IMR-90 (cell line): ENCODE measurements at regions not wholly inside any gene's neighbourhood (a gene's known extent, or its start where the extent isn't known, plus 50 kb on each side); places are given as distances from the start of the nearest gene placed in this dataset.
"Not testable (repeated sequence)": the region's sequence is repeated elsewhere in the genome, so short reads cannot be mapped to it uniquely, and the experiment has no call there.

Experiments
- ATAC-seq: fragments of 200-7000 bp; cut with Tn5 transposase; 2 replicates; pipeline ENCODE4 v1.9.1; 2020; ENCODE audit warnings: low read depth, mild to moderate bottlenecking, moderate library complexity
- BruUV-seq: library from RNA; stranded (reverse); fragments of 400-500 nt; replicated peaks from 2 replicates; lab custom pipeline; 2021; lab: Mats Ljungman, UMichigan
- CTCF ChIA-PET: fragments of 300-600 bp; formaldehyde crosslinking; extraction: SDS; loops from one replicate; lab custom pipeline; 2021; ENCODE audit warnings: antibody characterized with exemption; lab: Yijun Ruan, JAX
- POLR2A ChIA-PET: fragments of 300-600 bp; sonication (Branson Sonifier 250); formaldehyde crosslinking; loops from one replicate; lab custom pipeline; 2022; ENCODE audit warnings: antibody characterized with exemption; ENCODE audit not compliant: unreplicated experiment; lab: Charles Lee
- DNase-seq: peaks from one replicate; pipeline ENCODE4 v3.0.0; 2013
- H2AFZ ChIP-seq: replicated peaks from 2 replicates; pipeline ENCODE3; 2013; ENCODE audit warnings: low read length, mild to moderate bottlenecking; ENCODE audit not compliant: poor library complexity
- H2AK5ac ChIP-seq: 2 replicates; pipeline ENCODE4 v1.6.1; 2013; ENCODE audit warnings: low read depth, low read length, inconsistent platforms
- H2AK9ac ChIP-seq: replicated peaks from 2 replicates; pipeline ENCODE3; 2013; ENCODE audit warnings: mild to moderate bottlenecking, low read depth, low read length, moderate library complexity; ENCODE audit not compliant: poor library complexity
- H2BK120ac ChIP-seq: 2 replicates; pipeline ENCODE4 v1.6.1; 2013; ENCODE audit warnings: low read depth, low read length, inconsistent platforms
- H2BK15ac ChIP-seq: 3 replicates; pipeline ENCODE4 v1.6.1; 2013; ENCODE audit warnings: low read depth, low read length, inconsistent platforms
- H2BK20ac ChIP-seq: 2 replicates; pipeline ENCODE4 v1.6.1; 2013; ENCODE audit warnings: low read depth, mild to moderate bottlenecking, inconsistent platforms, low read length, moderate library complexity
- H2BK5ac ChIP-seq: 2 replicates; pipeline ENCODE4 v1.6.1; 2013; ENCODE audit warnings: mild to moderate bottlenecking, low read depth, low read length, inconsistent platforms; ENCODE audit not compliant: poor library complexity, severe bottlenecking
- H3K14ac ChIP-seq: replicated peaks from 2 replicates; pipeline ENCODE4 v1.6.1; 2013; ENCODE audit warnings: low read depth, low read length, inconsistent platforms
- H3K18ac ChIP-seq: 2 replicates; pipeline ENCODE4 v1.6.1; 2013; ENCODE audit warnings: low read depth, low read length, control low read depth
- H3K23ac ChIP-seq: 2 replicates; pipeline ENCODE4 v1.6.1; 2013; ENCODE audit warnings: low read depth, low read length, inconsistent platforms
- H3K27ac ChIP-seq: 2 replicates; pipeline ENCODE4 v1.5.1; 2013; ENCODE audit warnings: mild to moderate bottlenecking, control low read depth, low read length; ENCODE audit not compliant: insufficient read depth
- H3K27me3 ChIP-seq: 2 replicates; pipeline ENCODE4 v1.6.1; 2013; ENCODE audit warnings: low read length; ENCODE audit not compliant: control insufficient read depth, insufficient read depth
- H3K36me3 ChIP-seq: 2 replicates; pipeline ENCODE4 v1.6.1; 2013; ENCODE audit warnings: low read length, mixed read lengths; ENCODE audit not compliant: control insufficient read depth, insufficient read depth
- H3K4ac ChIP-seq: 2 replicates; pipeline ENCODE4 v1.6.1; 2013; ENCODE audit warnings: low read depth, low read length, inconsistent platforms
- H3K4me1 ChIP-seq: 2 replicates; pipeline ENCODE4 v1.6.1; 2013; ENCODE audit warnings: low read length, mixed read lengths; ENCODE audit not compliant: control insufficient read depth, insufficient read depth
- H3K4me2 ChIP-seq: 2 replicates; pipeline ENCODE4 v1.6.1; 2013; ENCODE audit warnings: low read depth, mild to moderate bottlenecking, control low read depth, low read length, moderate library complexity
- H3K4me3 ChIP-seq: 2 replicates; pipeline ENCODE4 v1.5.1; 2013; ENCODE audit warnings: low read depth, mild to moderate bottlenecking, control low read depth, low read length, moderate library complexity; ENCODE audit not compliant: insufficient read depth
- H3K56ac ChIP-seq: 2 replicates; pipeline ENCODE4 v1.6.1; 2013; ENCODE audit warnings: low read length, inconsistent platforms; ENCODE audit not compliant: insufficient read depth; ENCODE audit errors: extremely low read depth
- H3K79me1 ChIP-seq, 2 experiments: 2 replicates each; pipeline ENCODE4 v1.6.1; 2013; ENCODE audit warnings: low read length in 2 of 2, inconsistent platforms in 1 of 2, low read depth in 1 of 2
- H3K9ac ChIP-seq: 2 replicates; pipeline ENCODE4 v1.6.1; 2013; ENCODE audit warnings: low read depth, low read length, control low read depth
- H3K9me1 ChIP-seq: 2 replicates; pipeline ENCODE4 v1.6.1; 2013; ENCODE audit warnings: low read length, inconsistent platforms; ENCODE audit not compliant: insufficient read depth
- H3K9me3 ChIP-seq: 2 replicates; pipeline ENCODE4 v1.6.1; 2013; ENCODE audit warnings: low read length; ENCODE audit not compliant: control insufficient read depth, insufficient read depth
- H4K20me1 ChIP-seq: 2 replicates; pipeline ENCODE4 v1.6.1; 2013; ENCODE audit warnings: low read length, inconsistent platforms; ENCODE audit not compliant: insufficient read depth
- H4K5ac ChIP-seq: 2 replicates; pipeline ENCODE4 v1.6.1; 2013; ENCODE audit warnings: mild to moderate bottlenecking, low read depth, low read length, control low read depth
- H4K8ac ChIP-seq, 2 experiments: 2 replicates each; pipeline ENCODE4 v1.6.1; 2013; ENCODE audit warnings: low read depth in 2 of 2, low read length in 2 of 2, control low read depth in 1 of 2, inconsistent platforms in 1 of 2
- H4K91ac ChIP-seq: 2 replicates; pipeline ENCODE4 v1.6.1; 2013; ENCODE audit warnings: low read depth, low read length, inconsistent platforms; ENCODE audit not compliant: insufficient read depth
- WGBS, 2 experiments: methylation state at CpG; one replicate each; pipeline versions ENCODE4 v1.1.5 to v1.1.7; 2013; ENCODE audit warnings: missing lambda C conversion rate in 2 of 2; ENCODE audit not compliant: insufficient read length in 1 of 2; ENCODE audit errors: extremely low coverage in 2 of 2; 5-methylcytosine and 5-hydroxymethylcytosine counted together
- dilution Hi-C: fragments of 300-500 bp; cut with HindIII; formaldehyde crosslinking; loops from one replicate; pipeline ENCODE4 v1.14.3; 2018; ENCODE audit warnings: low sequenced_read_pairs; ENCODE audit not compliant: unreplicated experiment
- in situ Hi-C: fragments of 300-500 bp; cut with MboI; formaldehyde crosslinking; loops from 3 replicates; pipeline ENCODE4 v1.14.3; 2019; ENCODE audit warnings: low sequenced_read_pairs, inconsistent platforms, mixed read lengths
- intact Hi-C: fragments of 100-400 bp; cut with micrococcal nuclease; formaldehyde crosslinking; loops from 2 replicates; pipeline ENCODE4 v1.10.0; 2022

- in situ Hi-C loops, dilution Hi-C loops: not testable (repeated sequence)
Measured at GRCh38 chr15:79574431-79575273, 142.5 kb downstream of the MINAR1 start.

More at GRCh38 chr15:79574431-79575273, 142.5 kb downstream of the MINAR1 start:
- DNase-seq, H3K14ac ChIP-seq, H4K5ac ChIP-seq, H2AFZ ChIP-seq, intact Hi-C loops, ATAC-seq, H3K18ac ChIP-seq, H2BK120ac ChIP-seq, H3K4ac ChIP-seq, BruUV-seq, H3K56ac ChIP-seq, H2AK9ac ChIP-seq, H3K9me1 ChIP-seq, H2BK20ac ChIP-seq, H3K4me2 ChIP-seq, H3K9me3 ChIP-seq, H3K27ac ChIP-seq, H3K27me3 ChIP-seq, H3K79me1 ChIP-seq, CTCF ChIA-PET, H3K4me1 ChIP-seq, POLR2A ChIA-PET, H4K8ac ChIP-seq, H4K91ac ChIP-seq, H2BK15ac ChIP-seq, H3K23ac ChIP-seq, H2BK5ac ChIP-seq, H2AK5ac ChIP-seq, H4K20me1 ChIP-seq, H3K36me3 ChIP-seq, H3K9ac ChIP-seq, H3K4me3 ChIP-seq: not testable (repeated sequence)
- no CpG with 5 or more reads among the region's 2 CpGs for WGBS, 2 experiments
